A549 (cell line): ENCODE measurements at regions not wholly inside any gene's neighbourhood (a gene's known extent, or its start where the extent isn't known, plus 50 kb on each side); places are given as distances from the start of the nearest gene placed in this dataset.

Source experiments
- ESRRA ChIP-seq: fragments of 150-350 bp; IDR thresholded peaks from 2 replicates; pipeline ENCODE4 v1.6.1; 2014; ENCODE audit warnings: mild to moderate bottlenecking, low read length, borderline replicate concordance
- MAFK ChIP-seq: fragments of 450-650 bp; IDR thresholded peaks from 2 replicates; pipeline ENCODE4 v1.6.1; 2014; ENCODE audit not compliant: partially characterized antibody
- MAZ ChIP-seq: fragments of 150-350 bp; IDR thresholded peaks from 2 replicates; pipeline ENCODE4 v1.6.1; 2014; ENCODE audit warnings: antibody characterized with exemption, low read depth, low read length, borderline replicate concordance
- PHF8 ChIP-seq: fragments of 200-600 bp; sonication (generic); IDR thresholded peaks from 2 replicates; pipeline ENCODE4 v1.6.1; 2016; ENCODE audit warnings: low read depth, mild to moderate bottlenecking, antibody characterized with exemption, moderate library complexity, borderline replicate concordance
- POLR2A ChIP-seq: IDR thresholded peaks from 2 replicates; pipeline ENCODE4 v1.6.1; 2012; ENCODE audit warnings: mild to moderate bottlenecking, low read length
- RCOR1 ChIP-seq: fragments of 150-350 bp; IDR thresholded peaks from 2 replicates; pipeline ENCODE4 v1.6.1; 2014; ENCODE audit warnings: antibody characterized with exemption, low read length, low read depth
- RFX5 ChIP-seq: fragments of 450-650 bp; IDR thresholded peaks from 2 replicates; pipeline ENCODE4 v1.7.1; 2014; ENCODE audit warnings: antibody characterized with exemption, mild to moderate bottlenecking, moderate library complexity
- TF ChIP-seq, protein P1 (sequence below): fragments of >200 bp; sonication (Bioruptor Twin); formaldehyde crosslinking; IDR thresholded peaks from 3 replicates; pipeline ENCODE4 v1.5.1; 2016

DNA sequence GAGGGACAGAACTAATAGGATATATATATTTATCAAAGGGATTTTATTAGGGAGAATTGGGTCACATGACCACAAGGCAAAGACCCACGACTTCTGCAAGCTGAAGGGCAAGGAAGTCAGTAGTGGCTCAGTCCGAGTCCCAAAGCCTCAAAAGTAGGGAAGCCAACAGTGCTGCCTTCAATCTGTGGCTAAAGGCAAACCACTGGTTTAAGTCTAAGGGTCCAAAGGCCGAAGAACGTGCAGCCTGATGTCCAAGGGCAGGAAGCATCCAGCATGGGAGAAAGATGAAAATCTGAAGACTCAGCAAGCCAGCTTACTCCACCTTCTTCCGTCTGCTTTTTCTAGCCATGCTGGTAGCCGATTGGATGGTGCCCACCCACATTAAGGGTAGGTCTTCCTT is 157.9 kb upstream of the CRY1 start:
- TF ChIP-seq MAFK (no peak), PHF8 (no peak), RFX5 (no peak), MAZ (no peak), ESRRA (no peak), RCOR1 (no peak), POLR2A (no peak)
- TF ChIP-seq, protein P1, sequence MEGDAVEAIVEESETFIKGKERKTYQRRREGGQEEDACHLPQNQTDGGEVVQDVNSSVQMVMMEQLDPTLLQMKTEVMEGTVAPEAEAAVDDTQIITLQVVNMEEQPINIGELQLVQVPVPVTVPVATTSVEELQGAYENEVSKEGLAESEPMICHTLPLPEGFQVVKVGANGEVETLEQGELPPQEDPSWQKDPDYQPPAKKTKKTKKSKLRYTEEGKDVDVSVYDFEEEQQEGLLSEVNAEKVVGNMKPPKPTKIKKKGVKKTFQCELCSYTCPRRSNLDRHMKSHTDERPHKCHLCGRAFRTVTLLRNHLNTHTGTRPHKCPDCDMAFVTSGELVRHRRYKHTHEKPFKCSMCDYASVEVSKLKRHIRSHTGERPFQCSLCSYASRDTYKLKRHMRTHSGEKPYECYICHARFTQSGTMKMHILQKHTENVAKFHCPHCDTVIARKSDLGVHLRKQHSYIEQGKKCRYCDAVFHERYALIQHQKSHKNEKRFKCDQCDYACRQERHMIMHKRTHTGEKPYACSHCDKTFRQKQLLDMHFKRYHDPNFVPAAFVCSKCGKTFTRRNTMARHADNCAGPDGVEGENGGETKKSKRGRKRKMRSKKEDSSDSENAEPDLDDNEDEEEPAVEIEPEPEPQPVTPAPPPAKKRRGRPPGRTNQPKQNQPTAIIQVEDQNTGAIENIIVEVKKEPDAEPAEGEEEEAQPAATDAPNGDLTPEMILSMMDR, result no peak
